ENCODE measurements at regions not wholly inside any gene's neighbourhood (a gene's known extent, or its start where the extent isn't known, plus 50 kb on each side); places are given as distances from the start of the nearest gene placed in this dataset.

- intact Hi-C loops (cut with micrococcal nuclease), result no loop called here
- H3K27me3 Mint-ChIP-seq, result no peaks in the 10 kb centered on the region
- H3K9me3 Mint-ChIP-seq, result no peaks in the 10 kb centered on the region
- H3K36me3 Mint-ChIP-seq (ENCODE audit: low read depth), result no peaks in the 10 kb centered on the region
- no peak overlapping the region for H3K27ac Mint-ChIP-seq
- H3K4me1 Mint-ChIP-seq, result no peaks in the 10 kb centered on the region
- H3K4me3 Mint-ChIP-seq, result no peak overlapping the region
- no peak for DNase-seq
Observed at GRCh38 chr15:86021281-86022264, 58.1 kb upstream of the AGBL1 start.

GRCh38 chr15:86028961-86029360 lies 50.7 kb upstream of the AGBL1 start:
- Mint-ChIP-seq H3K27ac (no peak overlapping the region), H3K4me3 (no peak overlapping the region), H3K4me1 (no peaks in the 10 kb centered on the region), H3K9me3 (no peaks in the 10 kb centered on the region), H3K27me3 (no peaks in the 10 kb centered on the region), H3K36me3 (ENCODE audit: low read depth) (no peaks in the 10 kb centered on the region)
- intact Hi-C loops (cut with micrococcal nuclease), result no loop called here
- DNase-seq, result no peak
